ENCODE measurements at regions not wholly inside any gene's neighbourhood (a gene's known extent, or its start where the extent isn't known, plus 50 kb on each side); places are given as distances from the start of the nearest gene placed in this dataset.

DNA sequence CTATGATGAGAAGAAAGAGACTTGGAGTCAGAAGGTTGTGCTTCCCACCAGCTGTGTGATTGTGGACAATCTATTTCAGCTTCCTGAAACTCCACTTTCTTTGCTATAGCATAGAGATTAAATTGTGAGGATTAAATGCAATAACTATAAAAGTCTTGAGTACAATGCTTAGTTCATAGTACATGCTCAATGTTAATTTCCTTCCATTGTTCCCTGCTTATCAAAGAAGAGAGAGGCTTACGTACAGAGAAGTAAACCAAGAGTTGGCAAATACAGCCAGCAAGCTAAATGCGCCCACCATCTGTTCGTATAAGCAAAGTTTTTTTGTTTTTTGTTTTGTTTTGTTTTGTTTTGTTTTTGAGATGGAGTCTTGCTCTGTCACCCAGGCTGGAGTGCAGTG, 317.9 kb upstream of the NFIA start:
- H3K79me2 ChIP-seq (ENCODE audit: control insufficient read depth, insufficient read depth, low read length): no peaks in the 10 kb centered on the region
- H3K4me3 ChIP-seq (ENCODE audit: control insufficient read depth in 2 of 3, extremely low read depth in 1 of 3, insufficient read depth in 2 of 3, low read depth in 1 of 3, low read length in 3 of 3): no peak overlapping the region
- H3K27me3 ChIP-seq (ENCODE audit: control insufficient read depth, extremely low read depth, insufficient read depth, low read length): no peaks in the 10 kb centered on the region
- TF ChIP-seq, protein P1, sequence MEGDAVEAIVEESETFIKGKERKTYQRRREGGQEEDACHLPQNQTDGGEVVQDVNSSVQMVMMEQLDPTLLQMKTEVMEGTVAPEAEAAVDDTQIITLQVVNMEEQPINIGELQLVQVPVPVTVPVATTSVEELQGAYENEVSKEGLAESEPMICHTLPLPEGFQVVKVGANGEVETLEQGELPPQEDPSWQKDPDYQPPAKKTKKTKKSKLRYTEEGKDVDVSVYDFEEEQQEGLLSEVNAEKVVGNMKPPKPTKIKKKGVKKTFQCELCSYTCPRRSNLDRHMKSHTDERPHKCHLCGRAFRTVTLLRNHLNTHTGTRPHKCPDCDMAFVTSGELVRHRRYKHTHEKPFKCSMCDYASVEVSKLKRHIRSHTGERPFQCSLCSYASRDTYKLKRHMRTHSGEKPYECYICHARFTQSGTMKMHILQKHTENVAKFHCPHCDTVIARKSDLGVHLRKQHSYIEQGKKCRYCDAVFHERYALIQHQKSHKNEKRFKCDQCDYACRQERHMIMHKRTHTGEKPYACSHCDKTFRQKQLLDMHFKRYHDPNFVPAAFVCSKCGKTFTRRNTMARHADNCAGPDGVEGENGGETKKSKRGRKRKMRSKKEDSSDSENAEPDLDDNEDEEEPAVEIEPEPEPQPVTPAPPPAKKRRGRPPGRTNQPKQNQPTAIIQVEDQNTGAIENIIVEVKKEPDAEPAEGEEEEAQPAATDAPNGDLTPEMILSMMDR (optimal IDR thresholded peaks at IDR 0.05 in 1 of 3, IDR thresholded peaks at IDR 0.05 in 1 of 3, conservative IDR thresholded peaks at IDR 0.05 in 1 of 3; ENCODE audit: extremely low read depth in 1 of 3, insufficient read depth in 2 of 3, low read length in 3 of 3): no peak
- no peak for TF ChIP-seq EZH2 (IDR thresholded peaks at IDR 0.05; ENCODE audit: low read length)
- no peaks in the 10 kb centered on the region for H4K20me1 ChIP-seq (ENCODE audit: control insufficient read depth, extremely low read depth, insufficient read depth, low read length)
- H2AFZ ChIP-seq (ENCODE audit: control insufficient read depth, low read length): no peak overlapping the region
- no peaks in the 10 kb centered on the region for H3K36me3 ChIP-seq (ENCODE audit: control insufficient read depth in 2 of 2, extremely low read depth in 1 of 2, insufficient read depth in 2 of 2, low read length in 2 of 2)
- no peaks in the 10 kb centered on the region for H3K9me3 ChIP-seq (ENCODE audit: control insufficient read depth, low read depth, low read length)
- no peak overlapping the region for H3K27ac ChIP-seq (ENCODE audit: control insufficient read depth, insufficient read depth, low read length)
- DNase-seq (ENCODE audit: low read depth, low spot score): no peak
- no peak overlapping the region for H3K9ac ChIP-seq (ENCODE audit: control insufficient read depth, extremely low read depth, insufficient read depth, low read length)
- H3K9me1 ChIP-seq (ENCODE audit: control insufficient read depth, extremely low read depth, insufficient read depth, low read length): no peaks in the 10 kb centered on the region
- H3K4me1 ChIP-seq (ENCODE audit: control insufficient read depth, extremely low read depth, insufficient read depth, low read length): no peaks in the 10 kb centered on the region
- dilution Hi-C loops (cut with MboI; ENCODE audit: extremely low pct_ligation_motif_present, low sequenced_read_pairs): no loop called here
- no peak overlapping the region for H3K4me2 ChIP-seq (ENCODE audit: control insufficient read depth, extremely low read depth, insufficient read depth, low read depth, low read length)
- no peak for FAIRE-seq

DNA sequence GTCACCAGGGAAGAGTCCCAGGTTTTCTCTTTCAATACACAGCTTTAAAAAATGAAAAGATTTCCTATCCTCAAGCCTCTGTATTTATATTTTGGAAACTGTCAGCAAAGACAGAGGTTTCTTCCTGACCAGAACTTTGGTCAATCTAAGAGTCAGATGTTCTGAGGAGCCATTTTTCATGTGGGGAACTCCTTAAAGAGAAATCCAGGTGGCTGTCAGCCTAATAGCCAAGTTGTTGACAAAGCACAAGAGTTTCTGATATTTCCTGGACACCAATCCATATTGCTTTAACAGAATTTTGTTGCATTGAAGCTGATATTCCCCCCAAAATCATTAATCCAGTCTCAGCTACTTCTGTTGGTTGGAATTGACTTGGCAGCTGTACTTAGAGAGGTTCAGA, 318.6 kb upstream of the NFIA start:
- no peak overlapping the region for H3K27ac ChIP-seq (ENCODE audit: control insufficient read depth, insufficient read depth, low read length)
- no peaks in the 10 kb centered on the region for H3K9me3 ChIP-seq (ENCODE audit: control insufficient read depth, low read depth, low read length)
- no peaks in the 10 kb centered on the region for H3K36me3 ChIP-seq (ENCODE audit: control insufficient read depth in 2 of 2, extremely low read depth in 1 of 2, insufficient read depth in 2 of 2, low read length in 2 of 2)
- no peaks in the 10 kb centered on the region for H3K4me1 ChIP-seq (ENCODE audit: control insufficient read depth, extremely low read depth, insufficient read depth, low read length)
- DNase-seq (ENCODE audit: low read depth, low spot score) (no peak), FAIRE-seq (no peak)
- H3K79me2 ChIP-seq (ENCODE audit: control insufficient read depth, insufficient read depth, low read length): no peaks in the 10 kb centered on the region
- no peak overlapping the region for H3K9ac ChIP-seq (ENCODE audit: control insufficient read depth, extremely low read depth, insufficient read depth, low read length)
- H3K4me2 ChIP-seq (ENCODE audit: control insufficient read depth, extremely low read depth, insufficient read depth, low read depth, low read length): no peak overlapping the region
- H3K27me3 ChIP-seq (ENCODE audit: control insufficient read depth, extremely low read depth, insufficient read depth, low read length): no peaks in the 10 kb centered on the region
- TF ChIP-seq, protein P1 (optimal IDR thresholded peaks at IDR 0.05 in 1 of 3, IDR thresholded peaks at IDR 0.05 in 1 of 3, conservative IDR thresholded peaks at IDR 0.05 in 1 of 3; ENCODE audit: extremely low read depth in 1 of 3, insufficient read depth in 2 of 3, low read length in 3 of 3): no peak
- no peak for TF ChIP-seq EZH2 (IDR thresholded peaks at IDR 0.05; ENCODE audit: low read length)
- no peak overlapping the region for H3K4me3 ChIP-seq (ENCODE audit: control insufficient read depth in 2 of 3, extremely low read depth in 1 of 3, insufficient read depth in 2 of 3, low read depth in 1 of 3, low read length in 3 of 3)
- dilution Hi-C loops (cut with MboI; ENCODE audit: extremely low pct_ligation_motif_present, low sequenced_read_pairs): no loop called here
- H2AFZ ChIP-seq (ENCODE audit: control insufficient read depth, low read length): no peak overlapping the region
- H3K9me1 ChIP-seq (ENCODE audit: control insufficient read depth, extremely low read depth, insufficient read depth, low read length): no peaks in the 10 kb centered on the region
- H4K20me1 ChIP-seq (ENCODE audit: control insufficient read depth, extremely low read depth, insufficient read depth, low read length): no peaks in the 10 kb centered on the region

Data from keratinocyte (primary cell).